OCI-LY1 (cell line): ENCODE measurements at regions not wholly inside any gene's neighbourhood (a gene's known extent, or its start where the extent isn't known, plus 50 kb on each side); places are given as distances from the start of the nearest gene placed in this dataset.

Experiments
- EZH2 ChIP-seq: fragments of 200-600 bp; sonication (generic), shearing (Covaris generic); IDR thresholded peaks from 2 replicates; pipeline ENCODE4 v1.8.0; 2017; ENCODE audit warnings: borderline replicate concordance, mixed run types, mild to moderate bottlenecking, antibody characterized with exemption, low read length, moderate library complexity, mixed read lengths
- TF ChIP-seq, protein P1 (sequence below): fragments of 200-600 bp; sonication (generic), shearing (Covaris generic); IDR thresholded peaks from 2 replicates; pipeline ENCODE4 v1.5.1; 2017; ENCODE audit warnings: mild to moderate bottlenecking, antibody characterized with exemption, low read length, moderate library complexity, mixed read lengths

GRCh38 chr7:68789597-68789996, 808.7 kb upstream of the AUTS2 start:
- TF ChIP-seq, protein P1, sequence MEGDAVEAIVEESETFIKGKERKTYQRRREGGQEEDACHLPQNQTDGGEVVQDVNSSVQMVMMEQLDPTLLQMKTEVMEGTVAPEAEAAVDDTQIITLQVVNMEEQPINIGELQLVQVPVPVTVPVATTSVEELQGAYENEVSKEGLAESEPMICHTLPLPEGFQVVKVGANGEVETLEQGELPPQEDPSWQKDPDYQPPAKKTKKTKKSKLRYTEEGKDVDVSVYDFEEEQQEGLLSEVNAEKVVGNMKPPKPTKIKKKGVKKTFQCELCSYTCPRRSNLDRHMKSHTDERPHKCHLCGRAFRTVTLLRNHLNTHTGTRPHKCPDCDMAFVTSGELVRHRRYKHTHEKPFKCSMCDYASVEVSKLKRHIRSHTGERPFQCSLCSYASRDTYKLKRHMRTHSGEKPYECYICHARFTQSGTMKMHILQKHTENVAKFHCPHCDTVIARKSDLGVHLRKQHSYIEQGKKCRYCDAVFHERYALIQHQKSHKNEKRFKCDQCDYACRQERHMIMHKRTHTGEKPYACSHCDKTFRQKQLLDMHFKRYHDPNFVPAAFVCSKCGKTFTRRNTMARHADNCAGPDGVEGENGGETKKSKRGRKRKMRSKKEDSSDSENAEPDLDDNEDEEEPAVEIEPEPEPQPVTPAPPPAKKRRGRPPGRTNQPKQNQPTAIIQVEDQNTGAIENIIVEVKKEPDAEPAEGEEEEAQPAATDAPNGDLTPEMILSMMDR = no peak
- TF ChIP-seq EZH2 = no peak
